Tibial nerve (tissue), 4 donors: ENCODE measurements at regions not wholly inside any gene's neighbourhood (a gene's known extent, or its start where the extent isn't known, plus 50 kb on each side); places are given as distances from the start of the nearest gene placed in this dataset.

Source experiments
- DNase-seq, 2 donors: peaks; one replicate each; pipeline ENCODE4 v3.0.0-alpha.2; 2019; ENCODE audit warnings: low spot score in 2 of 2
- H3K27ac ChIP-seq, 4 donors: fragments of 200-600 bp; sonication (generic) in 3 of 4; one replicate each; pipeline ENCODE4 v1.5.1; 2017 to 2019; ENCODE audit warnings: mild to moderate bottlenecking in 1 of 4
- H3K27me3 ChIP-seq, 2 donors: fragments of 200-600 bp; sonication (generic) in 1 of 2; one replicate each; pipeline versions ENCODE4 v1.5.1 to v1.6.0; 2017 to 2019
- H3K36me3 ChIP-seq, 3 donors: fragments of 200-600 bp; sonication (generic); one replicate each; pipeline ENCODE4 v1.5.1; 2018 to 2019
- H3K4me1 ChIP-seq, 4 donors: fragments of 200-600 bp; sonication (generic) in 3 of 4; one replicate each; pipeline ENCODE4 v1.5.1; 2017 to 2019
- H3K4me3 ChIP-seq, 4 donors: fragments of 200-600 bp; sonication (generic) in 3 of 4; one replicate each; pipeline ENCODE4 v1.5.1; 2017 to 2019; ENCODE audit warnings: mild to moderate bottlenecking in 1 of 4, moderate library complexity in 1 of 4
- H3K9me3 ChIP-seq, 4 donors: fragments of 200-600 bp; sonication (generic) in 3 of 4; one replicate each; pipeline ENCODE4 v1.5.1; 2017 to 2019
- CTCF ChIP-seq, 5 experiments: fragments of 200-600 bp in 3 of 5; fragments of 450-650 bp in 2 of 5; sonication (generic) in 3 of 5; IDR thresholded peaks; one replicate each; pipeline ENCODE4 v1.5.1; 2016 to 2019; ENCODE audit warnings: antibody characterized with exemption in 5 of 5, mild to moderate bottlenecking in 3 of 5, moderate library complexity in 2 of 5
- EP300 ChIP-seq, 2 donors: sonication (generic); formaldehyde crosslinking; IDR thresholded peaks; one replicate each; pipeline ENCODE4 v1.6.1; 2017; ENCODE audit warnings: antibody characterized with exemption in 2 of 2, mild to moderate bottlenecking in 1 of 2
- POLR2A ChIP-seq, 2 donors: fragments of 450-650 bp; IDR thresholded peaks; one replicate each; pipeline ENCODE4 v1.6.1; 2017; ENCODE audit warnings: antibody characterized with exemption in 2 of 2, mild to moderate bottlenecking in 2 of 2, moderate library complexity in 2 of 2
- WGBS, 2 donors: methylation state at CpG; one replicate each; pipeline ENCODE4 v1.1.5; 2018; 5-methylcytosine and 5-hydroxymethylcytosine counted together

DNA sequence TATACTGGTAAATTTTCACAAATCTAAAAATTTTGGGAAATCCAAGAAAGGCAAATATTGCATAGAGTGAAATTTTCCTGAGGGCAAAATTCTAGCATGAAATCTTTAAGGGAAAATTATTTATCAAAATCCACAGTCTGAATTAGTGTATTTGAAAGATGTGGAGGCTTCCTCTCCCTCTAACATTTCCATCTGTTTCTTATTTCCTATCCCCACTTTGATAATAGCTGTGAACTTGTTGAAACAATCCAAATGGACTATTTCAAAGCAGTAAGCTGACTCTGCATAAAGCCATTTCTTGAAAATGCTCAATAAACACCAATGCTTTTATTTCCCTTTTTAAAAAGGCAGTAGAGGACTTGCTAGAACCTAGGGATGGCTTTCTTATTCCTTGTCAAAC is 107.3 kb upstream of the PABPC4L start:
- Histone ChIP-seq H3K4me1 (no peaks in the 10 kb centered on the region), H3K27ac (no peak overlapping the region), H3K27me3 (no peaks in the 10 kb centered on the region), H3K9me3 (no peaks in the 10 kb centered on the region), H3K4me3 (no peak overlapping the region), H3K36me3 (no peaks in the 10 kb centered on the region)
- TF ChIP-seq POLR2A (IDR thresholded peaks at IDR 0.05) (no peak), EP300 (IDR thresholded peaks at IDR 0.05) (no peak), CTCF (IDR thresholded peaks at IDR 0.05) (no peak)
- no peak for DNase-seq

DNA sequence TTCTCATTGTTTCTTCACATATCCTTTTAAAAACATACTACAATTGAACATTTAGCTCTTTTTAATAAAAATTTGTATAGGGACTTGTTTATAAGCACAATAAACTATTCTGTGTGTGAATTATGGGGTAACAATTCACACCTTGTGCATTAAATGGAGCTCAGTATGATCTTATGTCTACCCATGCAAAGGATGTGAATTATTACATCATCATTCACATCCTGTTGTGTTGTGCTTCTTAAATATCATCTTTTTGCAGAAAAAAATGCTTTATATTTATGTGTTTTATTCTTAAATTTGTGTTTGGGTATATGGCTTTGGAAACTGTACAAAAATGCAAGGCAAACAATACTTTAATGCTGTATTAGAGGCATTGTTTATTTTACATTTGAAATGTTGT is 96.7 kb upstream of the PABPC4L start:
- no peak for DNase-seq
- TF ChIP-seq CTCF (IDR thresholded peaks at IDR 0.05) (no peak), POLR2A (IDR thresholded peaks at IDR 0.05) (no peak), EP300 (IDR thresholded peaks at IDR 0.05) (no peak)

GRCh38 chr4:134297765-134298164 is 96.2 kb upstream of the PABPC4L start:
- Histone ChIP-seq H3K9me3 (peaks cover 0 to 8% (median 0%) of the 10 kb centered on the region in 4 donors), H3K36me3 (no peaks in the 10 kb centered on the region), H3K4me3 (no peak overlapping the region), H3K27ac (no peak overlapping the region), H3K27me3 (no peaks in the 10 kb centered on the region), H3K4me1 (no peaks in the 10 kb centered on the region)
- DNase-seq: no peak
- no peak for TF ChIP-seq CTCF (IDR thresholded peaks at IDR 0.05)
- no peak for TF ChIP-seq EP300 (IDR thresholded peaks at IDR 0.05)
- no peak for TF ChIP-seq POLR2A (IDR thresholded peaks at IDR 0.05)

More for the DNA sequence above, 96.7 kb upstream of the PABPC4L start:
- H3K4me3 ChIP-seq: no peak overlapping the region
- H3K27me3 ChIP-seq: no peaks in the 10 kb centered on the region
- no peak overlapping the region for H3K27ac ChIP-seq
- H3K9me3 ChIP-seq: peaks cover 0 to 8% (median 0%) of the 10 kb centered on the region in 4 donors
- H3K36me3 ChIP-seq: no peaks in the 10 kb centered on the region
- no peaks in the 10 kb centered on the region for H3K4me1 ChIP-seq

- Histone ChIP-seq H3K9me3 (no peaks in the 10 kb centered on the region), H3K36me3 (no peaks in the 10 kb centered on the region), H3K27ac (no peak overlapping the region), H3K4me3 (no peak overlapping the region), H3K27me3 (no peaks in the 10 kb centered on the region), H3K4me1 (no peaks in the 10 kb centered on the region)
- no peak for TF ChIP-seq CTCF (IDR thresholded peaks at IDR 0.05)
- no peak for TF ChIP-seq EP300 (IDR thresholded peaks at IDR 0.05)
- no peak for TF ChIP-seq POLR2A (IDR thresholded peaks at IDR 0.05)
- 87 to 95% methylated on average over 2 of the region's 2 CpGs for WGBS, 2 donors
- DNase-seq: no peak
Measured at GRCh38 chr4:134282680-134283079, 81.1 kb upstream of the PABPC4L start.

- 69 to 78% methylated on average over 1 of the region's 1 CpG for WGBS, 2 donors
- TF ChIP-seq CTCF (IDR thresholded peaks at IDR 0.05) (no peak), EP300 (IDR thresholded peaks at IDR 0.05) (no peak), POLR2A (IDR thresholded peaks at IDR 0.05) (no peak)
- DNase-seq: no peak
- H3K27me3 ChIP-seq: no peaks in the 10 kb centered on the region
- no peaks in the 10 kb centered on the region for H3K36me3 ChIP-seq
- no peak overlapping the region for H3K27ac ChIP-seq
- H3K4me1 ChIP-seq: no peaks in the 10 kb centered on the region
- no peaks in the 10 kb centered on the region for H3K9me3 ChIP-seq
- no peak overlapping the region for H3K4me3 ChIP-seq
Measured at GRCh38 chr4:134278675-134279074, 77.1 kb upstream of the PABPC4L start.
